Motor neuron (in vitro differentiated cells): ENCODE measurements at regions not wholly inside any gene's neighbourhood (a gene's known extent, or its start where the extent isn't known, plus 50 kb on each side); places are given as distances from the start of the nearest gene placed in this dataset.

Experiments
- ATAC-seq, 8 experiments: fragments of 200-7000 bp; cut with Tn5 transposase; replicated peaks in 6 of 8; 2 replicates each; pipeline ENCODE4 v1.8.0; 2021; ENCODE audit warnings: mild to moderate bottlenecking in 8 of 8, moderate library complexity in 8 of 8
- H3K27ac ChIP-seq, 2 donors: fragments of 250-450 bp; sonication (Bioruptor Pico); 2 replicates each; pipeline ENCODE4 v1.9.0; 2021; ENCODE audit warnings: antibody characterized with exemption in 2 of 2, mild to moderate bottlenecking in 2 of 2, moderate library complexity in 1 of 2
- H3K4me1 ChIP-seq, 2 donors: fragments of 250-450 bp; sonication (Bioruptor Pico); replicated peaks in 1 of 2; 2 replicates each; pipeline ENCODE4 v1.6.1; 2021; ENCODE audit warnings: antibody characterized with exemption in 2 of 2, mild to moderate bottlenecking in 2 of 2, moderate library complexity in 1 of 2
- H3K4me3 ChIP-seq, 5 donors: fragments of 250-450 bp; sonication (Bioruptor Pico); 2 replicates each; pipeline ENCODE4 v1.9.0; 2021; ENCODE audit warnings: antibody characterized with exemption in 5 of 5, mild to moderate bottlenecking in 5 of 5, moderate library complexity in 4 of 5
- WGBS, 10 experiments: fragments of 450-650 bp; shearing (Covaris generic); methylation state at CpG; one replicate each; pipeline ENCODE4 v1.0.0; 2022; 5-methylcytosine and 5-hydroxymethylcytosine counted together
- in situ Hi-C, 9 experiments: fragments of 400-800 bp; cut with MboI; loops; one replicate each; pipeline ENCODE4 v1.15.0; 2021; ENCODE audit warnings: low sequenced_read_pairs in 9 of 9, low pct_unique_long_range_greater_than_20kb in 2 of 9; ENCODE audit not compliant: unreplicated experiment in 9 of 9

GRCh38 chr13:100817928-100818327, 143.3 kb upstream of the TMTC4 start:
- no peak for ATAC-seq
- in situ Hi-C loops = no loop called here
- no peak overlapping the region for H3K4me3 ChIP-seq
- H3K4me1 ChIP-seq = peaks cover 18 to 19% of the 10 kb centered on the region in 2 donors
- H3K27ac ChIP-seq = no peak overlapping the region

- peak in 1 of 8 experiments; percentile 6 for ATAC-seq
- Histone ChIP-seq H3K4me1 (peaks cover 33 to 39% of the 10 kb centered on the region in 2 donors), H3K4me3 (no peak overlapping the region), H3K27ac (no peak overlapping the region)
- WGBS, 10 experiments = 0 to 73% (median 38%) methylated on average over 1 to 3 of the region's 3 CpGs; no CpG with 5 or more reads in 2 of the 10 experiments
- in situ Hi-C loops = no loop called here
These were observed 141.0 kb upstream of the TMTC4 start for GRCh38 chr13:100815476-100816046.

- in situ Hi-C loops = no loop called here
- Histone ChIP-seq H3K4me3 (no peak overlapping the region), H3K4me1 (peaks cover 51 to 53% of the 10 kb centered on the region in 2 donors), H3K27ac (no peak overlapping the region)
- WGBS, 10 experiments = 0 to 100% (median 67%) methylated on average over 1 to 2 of the region's 2 CpGs; no CpG with 5 or more reads in 1 of the 10 experiments
- ATAC-seq = peak in 3 of 8 experiments; percentile 63 to 68 (median 66)
These were observed 138.5 kb upstream of the TMTC4 start for GRCh38 chr13:100812982-100813584.

GRCh38 chr13:100811928-100812327, 137.3 kb upstream of the TMTC4 start:
- no peak overlapping the region for H3K27ac ChIP-seq
- peak in 5 of 8 experiments; percentile 33 to 69 (median 43) for ATAC-seq
- H3K4me1 ChIP-seq = peaks cover 51 to 53% of the 10 kb centered on the region in 2 donors
- in situ Hi-C loops = no loop called here
- H3K4me3 ChIP-seq = no peak overlapping the region
- WGBS, 10 experiments = 13 to 80% (median 33%) methylated on average over 1 to 2 of the region's 2 CpGs; no CpG with 5 or more reads in 3 of the 10 experiments

GRCh38 chr13:100811024-100811865, 136.7 kb upstream of the TMTC4 start:
- WGBS, 10 experiments = 0 to 71% (median 23%) methylated on average over 3 to 13 of the region's 14 CpGs
- Histone ChIP-seq H3K27ac (no peak overlapping the region), H3K4me3 (no peak overlapping the region), H3K4me1 (peaks cover 51 to 53% of the 10 kb centered on the region in 2 donors)
- peak in 7 of 8 experiments; percentile 5 to 72 (median 43) for ATAC-seq
- in situ Hi-C loops = no loop called here

- no peak for ATAC-seq
- in situ Hi-C loops = no loop called here
- Histone ChIP-seq H3K4me3 (no peak overlapping the region), H3K4me1 (peaks cover 50 to 53% of the 10 kb centered on the region in 2 donors), H3K27ac (no peak overlapping the region)
- 17 to 100% (median 66%) methylated on average over 1 to 3 of the region's 3 CpGs; no CpG with 5 or more reads in 1 of the 10 experiments for WGBS, 10 experiments
These were observed 135.9 kb upstream of the TMTC4 start for GRCh38 chr13:100810481-100810880.

- ATAC-seq = no peak
- Histone ChIP-seq H3K4me1 (peaks cover 48 to 53% of the 10 kb centered on the region in 2 donors), H3K27ac (no peak overlapping the region), H3K4me3 (no peak overlapping the region)
- WGBS, 10 experiments = 0 to 100% (median 61%) methylated on average over 1 to 3 of the region's 3 CpGs; no CpG with 5 or more reads in 2 of the 10 experiments
- in situ Hi-C loops = no loop called here
These were observed 135.3 kb upstream of the TMTC4 start for GRCh38 chr13:100809856-100810255.

- Histone ChIP-seq H3K27ac (peak overlapping the region; percentile 35 to 43), H3K4me1 (peaks cover 48 to 53% of the 10 kb centered on the region in 2 donors), H3K4me3 (no peak overlapping the region)
- peak in 2 of 8 experiments; percentile 13 to 15 for ATAC-seq
- in situ Hi-C loops = no loop called here
- WGBS, 10 experiments = 0 to 44% (median 30%) methylated on average over 1 to 2 of the region's 2 CpGs; no CpG with 5 or more reads in 1 of the 10 experiments
These were observed 134.5 kb upstream of the TMTC4 start for GRCh38 chr13:100809129-100809390.

- Histone ChIP-seq H3K4me1 (peaks cover 48 to 53% of the 10 kb centered on the region in 2 donors), H3K27ac (peak overlapping the region; percentile 35 to 43), H3K4me3 (no peak overlapping the region)
- in situ Hi-C loops = no loop called here
- peak in 5 of 8 experiments; percentile 55 to 75 (median 64) for ATAC-seq
- WGBS, 10 experiments = 4 to 74% (median 39%) methylated on average over 3 to 8 of the region's 8 CpGs
These were observed 133.9 kb upstream of the TMTC4 start for GRCh38 chr13:100808330-100809128.

GRCh38 chr13:100803091-100803490, 128.5 kb upstream of the TMTC4 start:
- Histone ChIP-seq H3K4me1 (peaks cover 8 to 11% of the 10 kb centered on the region in 2 donors), H3K27ac (no peak overlapping the region), H3K4me3 (no peak overlapping the region)
- WGBS, 10 experiments = 3 to 100% (median 88%) methylated on average over 2 to 5 of the region's 6 CpGs; no CpG with 5 or more reads in 1 of the 10 experiments
- in situ Hi-C loops = no loop called here
- peak in 1 of 8 experiments; percentile 39 for ATAC-seq

GRCh38 chr13:100800283-100800875, 125.8 kb upstream of the TMTC4 start:
- Histone ChIP-seq H3K4me1 (peaks cover 6 to 8% of the 10 kb centered on the region in 2 donors), H3K4me3 (no peak overlapping the region), H3K27ac (no peak overlapping the region)
- ATAC-seq = no peak
- in situ Hi-C loops = no loop called here
- 40 to 95% (median 70%) methylated on average over 1 to 8 of the region's 8 CpGs; no CpG with 5 or more reads in 2 of the 10 experiments for WGBS, 10 experiments

GRCh38 chr13:100798739-100799361, 124.3 kb upstream of the TMTC4 start:
- WGBS, 10 experiments = 0 to 100% (median 75%) methylated on average over 1 to 2 of the region's 2 CpGs
- ATAC-seq = no peak
- Histone ChIP-seq H3K4me3 (no peak overlapping the region), H3K4me1 (peaks cover 6 to 8% of the 10 kb centered on the region in 2 donors), H3K27ac (no peak overlapping the region)
- in situ Hi-C loops = no loop called here
